ENCODE measurements at regions not wholly inside any gene's neighbourhood (a gene's known extent, or its start where the extent isn't known, plus 50 kb on each side); places are given as distances from the start of the nearest gene placed in this dataset.

GRCh38 chr14:106489112-106489881 lies 962.9 kb downstream of the TMEM121 start:
- TF ChIP-seq PATZ1 (CRISPR knock-in tag; IDR thresholded peaks at IDR 0.05; ENCODE audit: borderline replicate concordance): no peak
- no peak for TF ChIP-seq CSRNP3 (CRISPR knock-in tag; IDR thresholded peaks at IDR 0.05)
- no peak for TF ChIP-seq ZFP30 (CRISPR knock-in tag; IDR thresholded peaks at IDR 0.05)
- no peak for TF ChIP-seq ZFP3 (CRISPR knock-in tag; IDR thresholded peaks at IDR 0.05)
- no peak for TF ChIP-seq CSDC2 (CRISPR knock-in tag; IDR thresholded peaks at IDR 0.05)
- no peak for TF ChIP-seq POU6F1 (CRISPR knock-in tag; IDR thresholded peaks at IDR 0.05; ENCODE audit: borderline replicate concordance, low read depth)
- no peak for TF ChIP-seq PPARA (CRISPR knock-in tag; IDR thresholded peaks at IDR 0.05; ENCODE audit: borderline replicate concordance)
- TF ChIP-seq ZC3H10 (CRISPR knock-in tag; IDR thresholded peaks at IDR 0.05): no peak
- TF ChIP-seq OSR1 (CRISPR knock-in tag; IDR thresholded peaks at IDR 0.05): no peak
- TF ChIP-seq CREB5 (CRISPR knock-in tag; IDR thresholded peaks at IDR 0.05; ENCODE audit: low read depth): no peak
- no peak for TF ChIP-seq SNAI2 (CRISPR knock-in tag; IDR thresholded peaks at IDR 0.05)
- no peak for TF ChIP-seq TOX (CRISPR knock-in tag; IDR thresholded peaks at IDR 0.05; ENCODE audit: borderline replicate concordance)
- TF ChIP-seq TSHZ2 (CRISPR knock-in tag; IDR thresholded peaks at IDR 0.05): no peak
